GM21367 (cell line): ENCODE measurements at regions not wholly inside any gene's neighbourhood (a gene's known extent, or its start where the extent isn't known, plus 50 kb on each side); places are given as distances from the start of the nearest gene placed in this dataset.

ENCODE experiments used
- ATAC-seq: cut with Tn5 transposase; IDR thresholded peaks from one replicate; pipeline ENCODE4 v1.9.1; 2021; ENCODE audit not compliant: unreplicated experiment

- no peak for ATAC-seq
Measured at GRCh38 chr1:221335161-221336101, 406.5 kb downstream of the DUSP10 start.

GRCh38 chr1:221336126-221336525 is 405.8 kb downstream of the DUSP10 start:
- ATAC-seq: no peak

- no peak for ATAC-seq
Measured at GRCh38 chr1:221337106-221337505, 404.8 kb downstream of the DUSP10 start.

- no peak for ATAC-seq
Measured at GRCh38 chr1:221343136-221343535, 398.8 kb downstream of the DUSP10 start.

GRCh38 chr1:221343607-221344006 is 398.3 kb downstream of the DUSP10 start:
- ATAC-seq: no peak

GRCh38 chr1:221344693-221345092 is 397.2 kb downstream of the DUSP10 start:
- no peak for ATAC-seq

- no peak for ATAC-seq
Measured at GRCh38 chr1:221347706-221348105, 394.2 kb downstream of the DUSP10 start.

- ATAC-seq: no peak
Measured at GRCh38 chr1:221350091-221350490, 391.8 kb downstream of the DUSP10 start.

- no peak for ATAC-seq
Measured at GRCh38 chr1:221356693-221357092, 385.2 kb downstream of the DUSP10 start.

- no peak for ATAC-seq
Measured at GRCh38 chr1:221363039-221363438, 378.9 kb downstream of the DUSP10 start.

GRCh38 chr1:221366495-221367110 is 375.3 kb downstream of the DUSP10 start:
- no peak for ATAC-seq

GRCh38 chr1:221371705-221372104 is 370.2 kb downstream of the DUSP10 start:
- no peak for ATAC-seq

- ATAC-seq: no peak
Measured at GRCh38 chr1:221373795-221374194, 368.1 kb downstream of the DUSP10 start.

- no peak for ATAC-seq
Measured at GRCh38 chr1:221376286-221376685, 365.6 kb downstream of the DUSP10 start.

- no peak for ATAC-seq
Measured at GRCh38 chr1:221381910-221382623, 359.8 kb downstream of the DUSP10 start.

- ATAC-seq: no peak
Measured at GRCh38 chr1:221392453-221392852, 349.4 kb downstream of the DUSP10 start.

- ATAC-seq: no peak
Measured at GRCh38 chr1:221394011-221394544, 347.8 kb downstream of the DUSP10 start.

- ATAC-seq: no peak
Measured at GRCh38 chr1:221396526-221396925, 345.4 kb downstream of the DUSP10 start.

GRCh38 chr1:221397141-221397540 is 344.7 kb downstream of the DUSP10 start:
- ATAC-seq: no peak

GRCh38 chr1:221397606-221398005 is 344.3 kb downstream of the DUSP10 start:
- ATAC-seq: no peak

GRCh38 chr1:221405146-221405545 is 336.7 kb downstream of the DUSP10 start:
- no peak for ATAC-seq
